SK-N-MC (cell line): ENCODE measurements at regions not wholly inside any gene's neighbourhood (a gene's known extent, or its start where the extent isn't known, plus 50 kb on each side); places are given as distances from the start of the nearest gene placed in this dataset.

Experiments
- DNase-seq: peaks from one replicate; pipeline ENCODE4 v3.0.0-alpha.2; 2011; ENCODE audit warnings: low read depth, low spot score
- H3K27ac ChIP-seq: fragments of 200-600 bp; sonication (generic); 2 replicates; pipeline ENCODE4 v1.5.1; 2016; ENCODE audit warnings: mixed run types
- H3K36me3 ChIP-seq: fragments of 200-600 bp; sonication (generic); 2 replicates; pipeline ENCODE4 v1.6.1; 2017; ENCODE audit warnings: antibody characterized with exemption, low read length, mixed read lengths; ENCODE audit not compliant: insufficient read depth
- H3K4me3 ChIP-seq: fragments of 200-600 bp; sonication (generic); 2 replicates; pipeline ENCODE4 v1.5.1; 2016
- H3K9ac ChIP-seq: fragments of 200-600 bp; sonication (generic); 2 replicates; pipeline ENCODE4 v1.8.0; 2017; ENCODE audit warnings: mixed run types, mixed read lengths; ENCODE audit not compliant: insufficient read length
- H3K9me3 ChIP-seq: fragments of 200-600 bp; sonication (generic); 2 replicates; pipeline ENCODE4 v1.6.1; 2017; ENCODE audit warnings: low read depth, mild to moderate bottlenecking, antibody characterized with exemption, low read length, moderate library complexity, mixed read lengths
- EZH2 ChIP-seq: fragments of 200-600 bp; sonication (generic); IDR thresholded peaks from one replicate; pipeline ENCODE4 v1.6.1; 2017; ENCODE audit warnings: antibody characterized with exemption
- FOXP2 ChIP-seq: optimal IDR thresholded peaks from 2 replicates; pipeline ENCODE3; 2011; ENCODE audit warnings: mild to moderate bottlenecking, moderate library complexity; ENCODE audit not compliant: insufficient read depth; ENCODE audit errors: extremely low read length, control extremely low read depth
- POLR2AphosphoS5 ChIP-seq: IDR thresholded peaks from 2 replicates; pipeline ENCODE4 v1.6.1; 2012; ENCODE audit warnings: mild to moderate bottlenecking, low read depth, low read length, borderline replicate concordance

GRCh38 chr19:29323440-29324290 lies 110.7 kb upstream of the UQCRFS1 start:
- no peaks in the 10 kb centered on the region for H3K36me3 ChIP-seq
- DNase-seq, result no peak
- H3K4me3 ChIP-seq, result no peak overlapping the region
- no peak for TF ChIP-seq POLR2AphosphoS5
- TF ChIP-seq EZH2, result no peak
- TF ChIP-seq FOXP2, result no peak
- no peak overlapping the region for H3K27ac ChIP-seq
- no peak overlapping the region for H3K9ac ChIP-seq
- H3K9me3 ChIP-seq, result no peaks in the 10 kb centered on the region

DNA sequence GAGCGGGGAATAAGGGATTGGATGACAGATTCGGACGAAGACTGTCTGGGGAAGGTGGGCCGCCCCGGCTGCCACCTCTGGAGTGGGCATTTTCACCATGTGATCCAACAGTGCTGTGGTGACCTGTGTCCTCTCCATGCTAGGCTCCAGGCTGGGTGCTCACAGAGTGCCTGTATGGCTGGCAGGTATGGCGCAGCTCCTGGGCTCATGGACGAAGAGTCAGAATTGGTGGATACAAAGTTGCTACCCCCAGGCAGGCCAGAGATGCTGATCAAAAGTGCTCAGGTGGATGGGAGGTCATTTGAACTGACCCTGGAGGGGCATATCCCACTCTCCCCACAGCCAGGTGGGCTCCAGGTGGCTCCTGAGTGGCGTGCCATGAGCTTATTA lies 111.3 kb upstream of the UQCRFS1 start:
- Histone ChIP-seq H3K9me3 (no peaks in the 10 kb centered on the region), H3K4me3 (no peak overlapping the region), H3K36me3 (no peaks in the 10 kb centered on the region), H3K9ac (no peak overlapping the region), H3K27ac (no peak overlapping the region)
- no peak for DNase-seq
- TF ChIP-seq FOXP2 (no peak), EZH2 (no peak), POLR2AphosphoS5 (no peak)

DNA sequence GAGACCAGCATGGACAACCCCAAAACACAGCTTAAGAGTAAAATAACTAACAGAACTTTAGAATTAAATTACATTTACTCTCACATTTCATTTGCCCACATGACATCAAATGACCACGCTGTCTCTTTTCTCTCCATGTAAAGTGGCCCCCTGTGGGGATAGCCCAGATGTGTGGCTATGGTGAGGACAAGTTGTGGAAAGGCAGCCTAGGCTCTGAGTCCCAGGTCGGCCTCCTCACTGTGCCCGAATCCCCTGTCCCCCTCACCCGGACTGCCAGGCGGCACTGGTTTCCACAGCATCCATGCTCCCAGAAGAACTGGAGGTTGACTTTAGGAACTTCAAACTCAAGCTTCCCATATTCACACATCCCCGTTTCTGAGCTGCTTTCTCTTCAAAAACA lies 111.8 kb upstream of the UQCRFS1 start:
- Histone ChIP-seq H3K9me3 (no peaks in the 10 kb centered on the region), H3K27ac (no peak overlapping the region)
- TF ChIP-seq FOXP2, result no peak
- no peak for TF ChIP-seq EZH2

GRCh38 chr19:29325241-29325975 lies 112.5 kb upstream of the UQCRFS1 start:
- H3K27ac ChIP-seq, result no peak overlapping the region
- H3K4me3 ChIP-seq, result no peak overlapping the region
- DNase-seq, result no peak
- H3K36me3 ChIP-seq, result no peaks in the 10 kb centered on the region
- no peak for TF ChIP-seq FOXP2
- H3K9ac ChIP-seq, result no peak overlapping the region
- H3K9me3 ChIP-seq, result no peaks in the 10 kb centered on the region

More for the DNA sequence above, 111.8 kb upstream of the UQCRFS1 start:
- Histone ChIP-seq H3K9ac (no peak overlapping the region), H3K4me3 (no peak overlapping the region), H3K36me3 (no peaks in the 10 kb centered on the region)
- no peak for DNase-seq

- Histone ChIP-seq H3K9ac (no peak overlapping the region), H3K4me3 (no peak overlapping the region), H3K36me3 (no peaks in the 10 kb centered on the region), H3K9me3 (no peaks in the 10 kb centered on the region), H3K27ac (no peak overlapping the region)
- TF ChIP-seq FOXP2, result no peak
- TF ChIP-seq POLR2AphosphoS5, result no peak
- TF ChIP-seq EZH2, result no peak
- no peak for DNase-seq
These were observed 113.4 kb upstream of the UQCRFS1 start for GRCh38 chr19:29326351-29326750.

GRCh38 chr19:29326849-29327840 lies 114.2 kb upstream of the UQCRFS1 start:
- no peak for TF ChIP-seq EZH2
- no peak for TF ChIP-seq FOXP2
- no peak for TF ChIP-seq POLR2AphosphoS5
- Histone ChIP-seq H3K9ac (no peak overlapping the region), H3K27ac (no peak overlapping the region), H3K36me3 (no peaks in the 10 kb centered on the region), H3K9me3 (no peaks in the 10 kb centered on the region), H3K4me3 (no peak overlapping the region)
- DNase-seq, result no peak

DNA sequence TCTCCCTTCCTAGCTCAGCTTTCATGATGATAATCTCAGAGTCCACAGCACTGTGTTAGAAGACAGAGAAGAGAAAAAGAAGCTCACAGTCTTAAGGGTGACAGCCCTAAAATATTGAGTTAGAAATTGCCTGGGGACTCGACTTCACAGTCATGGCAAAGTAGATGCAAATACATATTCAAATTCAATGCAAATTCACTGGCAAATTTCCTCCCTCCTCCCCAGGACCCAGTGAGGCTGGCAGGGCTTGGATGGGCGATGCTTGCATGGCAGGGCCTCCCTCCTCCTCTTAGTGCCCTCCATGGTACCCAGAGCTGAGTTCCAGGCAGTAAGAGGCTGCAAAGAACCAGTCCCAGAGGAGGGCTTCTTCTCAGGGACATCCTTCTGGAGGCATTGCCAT lies 115.6 kb upstream of the UQCRFS1 start:
- no peak for DNase-seq
- no peaks in the 10 kb centered on the region for H3K9me3 ChIP-seq

More for the DNA sequence above, 115.6 kb upstream of the UQCRFS1 start:
- no peak overlapping the region for H3K4me3 ChIP-seq
- no peak for TF ChIP-seq EZH2
- TF ChIP-seq POLR2AphosphoS5, result no peak
- no peak for TF ChIP-seq FOXP2
- no peak overlapping the region for H3K9ac ChIP-seq
- no peaks in the 10 kb centered on the region for H3K36me3 ChIP-seq
- no peak overlapping the region for H3K27ac ChIP-seq
